ENCODE measurements at regions not wholly inside any gene's neighbourhood (a gene's known extent, or its start where the extent isn't known, plus 50 kb on each side); places are given as distances from the start of the nearest gene placed in this dataset.

- Histone ChIP-seq H3K4me1 (ENCODE audit: control insufficient read depth, extremely low read depth, insufficient read depth, low read length) (no peaks in the 10 kb centered on the region), H3K4me3 (ENCODE audit: control insufficient read depth in 2 of 3, extremely low read depth in 1 of 3, insufficient read depth in 2 of 3, low read depth in 1 of 3, low read length in 3 of 3) (no peak overlapping the region), H3K9ac (ENCODE audit: control insufficient read depth, extremely low read depth, insufficient read depth, low read length) (no peak overlapping the region), H2AFZ (ENCODE audit: control insufficient read depth, low read length) (no peak overlapping the region), H3K27ac (ENCODE audit: control insufficient read depth, insufficient read depth, low read length) (no peak overlapping the region), H3K79me2 (ENCODE audit: control insufficient read depth, insufficient read depth, low read length) (no peaks in the 10 kb centered on the region), H3K9me3 (ENCODE audit: control insufficient read depth, low read depth, low read length) (no peaks in the 10 kb centered on the region), H3K9me1 (ENCODE audit: control insufficient read depth, extremely low read depth, insufficient read depth, low read length) (no peaks in the 10 kb centered on the region), H3K27me3 (ENCODE audit: control insufficient read depth, extremely low read depth, insufficient read depth, low read length) (no peaks in the 10 kb centered on the region), H4K20me1 (ENCODE audit: control insufficient read depth, extremely low read depth, insufficient read depth, low read length) (no peaks in the 10 kb centered on the region), H3K36me3 (ENCODE audit: control insufficient read depth in 2 of 2, extremely low read depth in 1 of 2, insufficient read depth in 2 of 2, low read length in 2 of 2) (no peaks in the 10 kb centered on the region), H3K4me2 (ENCODE audit: control insufficient read depth, extremely low read depth, insufficient read depth, low read depth, low read length) (no peak overlapping the region)
- FAIRE-seq (no peak), DNase-seq (ENCODE audit: low read depth, low spot score) (no peak)
- dilution Hi-C loops (cut with MboI; ENCODE audit: extremely low pct_ligation_motif_present, low sequenced_read_pairs): no loop called here
- no peak for TF ChIP-seq CTCF (optimal IDR thresholded peaks at IDR 0.05 in 1 of 3, IDR thresholded peaks at IDR 0.05 in 1 of 3, conservative IDR thresholded peaks at IDR 0.05 in 1 of 3; ENCODE audit: extremely low read depth in 1 of 3, insufficient read depth in 2 of 3, low read length in 3 of 3)
- no peak for TF ChIP-seq EZH2 (IDR thresholded peaks at IDR 0.05; ENCODE audit: low read length)
These were observed 103.9 kb downstream of the GLUD2 start for GRCh38 chrX:121151293-121151692.

- no peak for FAIRE-seq
- H2AFZ ChIP-seq (ENCODE audit: control insufficient read depth, low read length): no peak overlapping the region
- DNase-seq (ENCODE audit: low read depth, low spot score): no peak
- H3K4me2 ChIP-seq (ENCODE audit: control insufficient read depth, extremely low read depth, insufficient read depth, low read depth, low read length): no peak overlapping the region
- H3K27me3 ChIP-seq (ENCODE audit: control insufficient read depth, extremely low read depth, insufficient read depth, low read length): no peaks in the 10 kb centered on the region
- dilution Hi-C loops (cut with MboI; ENCODE audit: extremely low pct_ligation_motif_present, low sequenced_read_pairs): no loop called here
- H3K4me3 ChIP-seq (ENCODE audit: control insufficient read depth in 2 of 3, extremely low read depth in 1 of 3, insufficient read depth in 2 of 3, low read depth in 1 of 3, low read length in 3 of 3): no peak overlapping the region
- no peaks in the 10 kb centered on the region for H3K9me1 ChIP-seq (ENCODE audit: control insufficient read depth, extremely low read depth, insufficient read depth, low read length)
- TF ChIP-seq CTCF (optimal IDR thresholded peaks at IDR 0.05 in 1 of 3, IDR thresholded peaks at IDR 0.05 in 1 of 3, conservative IDR thresholded peaks at IDR 0.05 in 1 of 3; ENCODE audit: extremely low read depth in 1 of 3, insufficient read depth in 2 of 3, low read length in 3 of 3) (no peak), EZH2 (IDR thresholded peaks at IDR 0.05; ENCODE audit: low read length) (no peak)
- H3K9ac ChIP-seq (ENCODE audit: control insufficient read depth, extremely low read depth, insufficient read depth, low read length): no peak overlapping the region
- H3K4me1 ChIP-seq (ENCODE audit: control insufficient read depth, extremely low read depth, insufficient read depth, low read length): no peaks in the 10 kb centered on the region
- no peaks in the 10 kb centered on the region for H4K20me1 ChIP-seq (ENCODE audit: control insufficient read depth, extremely low read depth, insufficient read depth, low read length)
- H3K36me3 ChIP-seq (ENCODE audit: control insufficient read depth in 2 of 2, extremely low read depth in 1 of 2, insufficient read depth in 2 of 2, low read length in 2 of 2): no peaks in the 10 kb centered on the region
- H3K9me3 ChIP-seq (ENCODE audit: control insufficient read depth, low read depth, low read length): no peaks in the 10 kb centered on the region
- no peak overlapping the region for H3K27ac ChIP-seq (ENCODE audit: control insufficient read depth, insufficient read depth, low read length)
- H3K79me2 ChIP-seq (ENCODE audit: control insufficient read depth, insufficient read depth, low read length): no peaks in the 10 kb centered on the region
These were observed 107.5 kb downstream of the GLUD2 start for GRCh38 chrX:121154858-121155404.

All from keratinocyte (primary cell).